Activated CD4-positive, alpha-beta T cell treated with anti-CD3 and anti-CD28 coated beads, Interleukin-2, amount 10 ng/mL, durations not matched to agents 24 days and 14 days (primary cell): ENCODE measurements at regions not wholly inside any gene's neighbourhood (a gene's known extent, or its start where the extent isn't known, plus 50 kb on each side); places are given as distances from the start of the nearest gene placed in this dataset.

Experiments used
- DNase-seq: peaks from one replicate; pipeline ENCODE4 v3.0.0; 2022
- H3K27ac Mint-ChIP-seq: one replicate; pipeline ENCODE4 v1.8.0; 2022; ENCODE audit warnings: mild to moderate bottlenecking, mixed read lengths
- H3K27me3 Mint-ChIP-seq: one replicate; pipeline ENCODE4 v1.8.0; 2022; ENCODE audit warnings: mixed read lengths
- H3K36me3 Mint-ChIP-seq: one replicate; pipeline ENCODE4 v1.8.0; 2022; ENCODE audit warnings: low read depth, mild to moderate bottlenecking, mixed read lengths
- H3K4me1 Mint-ChIP-seq: one replicate; pipeline ENCODE4 v1.8.0; 2021; ENCODE audit warnings: mixed read lengths
- H3K4me3 Mint-ChIP-seq: one replicate; pipeline ENCODE4 v1.8.0; 2022; ENCODE audit warnings: mild to moderate bottlenecking, moderate library complexity, mixed read lengths
- H3K9me3 Mint-ChIP-seq: one replicate; pipeline ENCODE4 v1.8.0; 2021; ENCODE audit warnings: mixed read lengths
- intact Hi-C: fragments of 100-400 bp; cut with micrococcal nuclease; formaldehyde crosslinking; loops from one replicate; pipeline ENCODE4 v1.15.1; 2023

DNA sequence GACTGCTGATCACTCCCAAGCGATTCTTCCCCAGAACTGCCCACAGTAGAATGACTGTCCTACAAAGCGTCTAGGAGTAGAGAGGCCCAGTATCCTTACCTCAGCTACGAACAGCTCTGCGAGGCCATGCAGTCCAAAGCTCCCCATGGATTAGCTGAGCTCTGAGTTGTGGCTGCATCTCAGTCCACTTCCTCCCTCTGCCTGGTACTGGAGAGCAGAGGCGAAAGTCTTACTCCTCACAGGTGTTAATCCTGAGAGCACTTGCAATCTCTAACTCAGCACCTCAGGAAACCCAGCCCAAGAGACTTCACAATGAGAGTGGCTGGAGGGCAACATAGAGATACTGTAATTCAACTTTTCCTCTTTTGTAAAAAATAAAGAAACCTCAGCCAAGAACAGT is 493.1 kb downstream of the BCAT1 start:
- Mint-ChIP-seq H3K4me1 (no peaks in the 10 kb centered on the region), H3K9me3 (peaks cover 3% of the 10 kb centered on the region), H3K27me3 (no peaks in the 10 kb centered on the region), H3K4me3 (no peak overlapping the region), H3K36me3 (no peaks in the 10 kb centered on the region), H3K27ac (no peak overlapping the region)
- intact Hi-C loops: no loop called here
- no peak for DNase-seq

DNA sequence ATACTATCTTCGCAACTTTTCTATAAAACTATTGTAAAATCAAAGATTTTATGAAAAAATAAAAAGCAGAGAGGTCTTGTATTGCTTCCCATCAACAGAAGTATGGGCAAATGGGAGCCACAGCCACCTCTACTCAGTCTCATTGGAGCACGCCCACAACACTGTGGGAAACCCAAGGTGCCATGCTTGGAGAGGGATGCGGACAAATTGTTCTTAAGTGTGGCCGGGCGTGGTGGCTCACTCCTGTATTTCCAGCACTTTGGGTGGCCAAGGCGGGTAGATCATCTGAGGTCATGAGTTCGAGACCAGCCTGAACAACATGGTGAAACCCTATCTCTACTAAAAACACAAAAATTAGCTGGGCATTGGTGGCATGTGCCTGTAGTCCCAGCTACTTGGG is 498.2 kb upstream of the SOX5 start:
- no peak overlapping the region for H3K27ac Mint-ChIP-seq
- no peak for DNase-seq
- H3K4me3 Mint-ChIP-seq: no peak overlapping the region
- H3K27me3 Mint-ChIP-seq: no peaks in the 10 kb centered on the region
- no peaks in the 10 kb centered on the region for H3K4me1 Mint-ChIP-seq
- intact Hi-C loops: no loop called here
- H3K36me3 Mint-ChIP-seq: no peaks in the 10 kb centered on the region
- H3K9me3 Mint-ChIP-seq: peaks cover 3% of the 10 kb centered on the region

DNA sequence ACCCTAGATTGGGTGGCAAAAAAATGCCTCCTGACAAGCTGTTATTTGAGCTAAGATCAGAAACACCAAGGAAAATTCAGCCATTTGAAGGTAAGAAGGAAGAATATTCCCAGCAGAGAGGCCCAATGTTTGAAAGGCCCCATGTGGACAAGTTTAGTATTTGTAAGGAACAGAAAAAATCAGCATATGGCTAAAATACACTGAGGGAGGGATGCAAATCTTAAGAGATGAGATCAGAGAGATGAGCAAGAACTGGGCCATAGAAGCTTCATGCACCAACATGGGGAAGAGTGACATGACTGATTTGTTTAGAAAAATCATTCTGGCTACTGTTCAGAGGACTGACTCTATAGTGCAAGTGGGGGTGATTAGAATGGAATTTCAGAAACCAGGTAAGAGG is 496.8 kb upstream of the SOX5 start:
- H3K9me3 Mint-ChIP-seq: peaks cover 3% of the 10 kb centered on the region
- H3K27ac Mint-ChIP-seq: no peak overlapping the region
- no peak overlapping the region for H3K4me3 Mint-ChIP-seq
- no peaks in the 10 kb centered on the region for H3K4me1 Mint-ChIP-seq
- no peak for DNase-seq
- intact Hi-C loops: no loop called here
- no peaks in the 10 kb centered on the region for H3K36me3 Mint-ChIP-seq
- H3K27me3 Mint-ChIP-seq: no peaks in the 10 kb centered on the region

DNA sequence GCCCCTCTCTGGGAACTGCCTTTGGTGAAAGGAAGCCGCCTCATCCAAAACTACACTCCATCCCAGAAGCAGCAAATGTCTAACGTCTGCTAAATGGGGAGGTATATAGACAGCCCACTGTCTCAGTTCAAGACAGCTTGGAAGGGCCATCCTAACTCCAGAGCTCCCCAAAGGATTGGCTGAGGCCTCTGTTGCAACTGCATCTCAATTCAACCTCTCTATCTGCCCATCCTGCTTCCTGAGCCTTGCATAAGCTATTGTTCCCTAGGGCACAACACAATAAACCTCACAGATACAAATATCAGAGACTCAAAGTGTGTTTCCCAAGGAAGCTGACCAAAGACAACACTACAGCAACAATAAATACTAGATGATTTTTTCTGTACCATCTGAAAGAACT is 495.2 kb upstream of the SOX5 start:
- no peak overlapping the region for H3K4me3 Mint-ChIP-seq
- intact Hi-C loops: no loop called here
- DNase-seq: no peak
- no peaks in the 10 kb centered on the region for H3K4me1 Mint-ChIP-seq
- H3K27me3 Mint-ChIP-seq: no peaks in the 10 kb centered on the region
- H3K9me3 Mint-ChIP-seq: no peaks in the 10 kb centered on the region
- no peak overlapping the region for H3K27ac Mint-ChIP-seq
- no peaks in the 10 kb centered on the region for H3K36me3 Mint-ChIP-seq

DNA sequence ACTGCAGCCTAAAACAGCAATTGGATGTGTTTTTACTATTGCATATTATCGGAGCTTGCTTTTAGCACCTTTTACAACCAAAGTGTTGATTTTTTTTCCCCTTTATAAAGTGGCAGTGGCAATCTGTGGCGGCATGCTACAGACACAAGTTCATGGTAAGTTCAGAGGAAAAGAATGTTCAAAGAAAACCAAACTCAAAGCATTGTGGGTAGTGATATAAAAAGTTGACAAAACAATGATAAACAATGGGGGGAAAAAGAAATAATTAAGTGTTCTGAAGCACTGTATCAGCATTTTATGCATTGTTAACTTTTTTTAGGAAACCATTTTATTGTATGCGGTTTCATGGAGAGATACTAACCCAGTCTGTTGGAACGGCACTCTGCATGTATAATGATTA is 492.0 kb upstream of the SOX5 start:
- Mint-ChIP-seq H3K4me3 (no peak overlapping the region), H3K4me1 (no peaks in the 10 kb centered on the region), H3K36me3 (no peaks in the 10 kb centered on the region), H3K9me3 (no peaks in the 10 kb centered on the region), H3K27me3 (no peaks in the 10 kb centered on the region), H3K27ac (no peak overlapping the region)
- intact Hi-C loops: no loop called here
- DNase-seq: no peak

DNA sequence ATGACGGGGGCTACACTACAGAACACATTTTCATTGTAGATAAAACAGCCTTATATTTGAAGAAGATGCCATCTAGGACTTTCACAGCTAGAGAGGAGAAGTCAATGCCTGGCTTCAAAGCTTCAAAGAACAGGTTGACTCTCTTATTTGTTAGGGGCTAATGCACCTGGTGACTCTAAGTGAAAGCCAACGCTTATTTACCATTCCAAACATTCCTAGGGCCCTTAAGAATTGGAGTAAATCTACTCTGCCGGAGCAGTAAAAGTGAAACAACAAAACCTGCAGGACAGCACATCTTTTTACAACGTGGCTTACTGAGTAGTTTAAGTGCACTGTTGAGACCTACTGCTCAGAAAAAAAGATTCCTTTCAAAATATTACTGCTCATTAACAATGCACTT is 487.2 kb upstream of the SOX5 start:
- H3K36me3 Mint-ChIP-seq: no peaks in the 10 kb centered on the region
- H3K27ac Mint-ChIP-seq: no peak overlapping the region
- no peaks in the 10 kb centered on the region for H3K9me3 Mint-ChIP-seq
- DNase-seq: no peak
- H3K4me1 Mint-ChIP-seq: no peaks in the 10 kb centered on the region
- H3K4me3 Mint-ChIP-seq: no peak overlapping the region
- intact Hi-C loops: no loop called here
- no peaks in the 10 kb centered on the region for H3K27me3 Mint-ChIP-seq

DNA sequence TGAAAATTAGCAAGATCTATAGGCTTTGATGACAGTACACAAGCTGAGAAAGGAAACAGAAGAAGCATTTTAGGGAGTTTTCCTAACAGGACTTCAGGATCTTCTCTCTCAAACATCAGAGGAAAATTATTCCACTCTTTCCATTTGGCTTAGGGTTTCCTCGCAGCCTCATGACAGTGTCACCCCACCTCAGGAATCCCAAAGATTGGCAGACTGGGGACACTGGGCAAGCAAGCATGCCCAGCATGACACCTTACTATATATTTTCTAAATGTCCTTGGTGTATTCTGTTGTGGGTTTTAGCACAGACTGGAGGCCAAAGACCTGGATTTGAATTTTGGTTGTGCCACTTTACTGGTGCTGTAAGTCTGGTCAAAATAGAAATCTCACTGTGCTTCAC is 482.4 kb upstream of the SOX5 start:
- Mint-ChIP-seq H3K4me1 (no peaks in the 10 kb centered on the region), H3K36me3 (no peaks in the 10 kb centered on the region)
- intact Hi-C loops: no loop called here

DNA sequence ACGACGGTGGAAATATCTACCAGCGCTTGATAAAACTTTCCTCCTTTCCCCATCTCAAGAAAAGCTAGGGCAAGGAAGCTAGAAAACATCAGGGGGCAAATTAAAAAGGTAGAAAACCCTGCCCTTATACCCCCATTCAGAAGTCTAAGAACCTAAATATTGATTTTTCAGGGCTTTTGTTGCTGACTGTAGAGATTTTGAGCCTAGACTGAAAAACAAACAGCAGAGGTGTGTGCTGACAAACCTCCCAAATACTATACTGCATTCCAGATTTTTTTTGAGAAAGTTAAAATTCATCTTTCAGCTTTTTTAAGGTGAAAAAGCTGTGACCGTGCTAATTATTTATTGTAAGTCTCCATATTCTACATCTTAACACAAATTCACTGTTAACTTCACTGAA is 478.3 kb upstream of the SOX5 start:
- intact Hi-C loops: no loop called here
- H3K27ac Mint-ChIP-seq: no peak overlapping the region
- H3K27me3 Mint-ChIP-seq: peaks cover 5% of the 10 kb centered on the region
- DNase-seq: no peak
- peaks cover 11% of the 10 kb centered on the region for H3K4me1 Mint-ChIP-seq
- peaks cover 5% of the 10 kb centered on the region for H3K9me3 Mint-ChIP-seq
- H3K4me3 Mint-ChIP-seq: no peak overlapping the region
- H3K36me3 Mint-ChIP-seq: no peaks in the 10 kb centered on the region

More for the DNA sequence above, 482.4 kb upstream of the SOX5 start:
- Mint-ChIP-seq H3K27me3 (no peaks in the 10 kb centered on the region), H3K27ac (no peak overlapping the region), H3K9me3 (no peaks in the 10 kb centered on the region), H3K4me3 (no peak overlapping the region)
- no peak for DNase-seq

DNA sequence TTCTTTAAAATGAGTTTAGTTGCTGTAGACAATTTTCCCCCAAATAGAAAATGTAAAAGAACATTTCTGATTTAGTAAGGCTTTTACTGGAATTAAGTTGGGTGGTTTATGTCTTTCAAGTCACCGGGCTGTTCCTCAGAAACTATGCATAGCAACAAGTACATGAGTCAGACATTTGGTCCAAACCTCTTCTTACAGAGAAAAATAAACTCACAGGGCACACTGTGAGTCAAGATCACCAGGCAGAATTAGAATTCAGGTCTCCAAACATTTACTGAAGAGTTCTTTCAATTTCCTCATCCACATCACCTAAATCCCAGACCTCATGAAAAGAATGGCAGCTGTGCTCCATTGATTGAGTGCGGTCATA is 476.1 kb upstream of the SOX5 start:
- Mint-ChIP-seq H3K4me1 (peaks cover 11% of the 10 kb centered on the region), H3K27ac (peak overlapping the region; percentile 82), H3K36me3 (no peaks in the 10 kb centered on the region), H3K9me3 (peaks cover 5% of the 10 kb centered on the region), H3K27me3 (peaks cover 5% of the 10 kb centered on the region), H3K4me3 (no peak overlapping the region)
- intact Hi-C loops: no loop called here
- DNase-seq: no peak

DNA sequence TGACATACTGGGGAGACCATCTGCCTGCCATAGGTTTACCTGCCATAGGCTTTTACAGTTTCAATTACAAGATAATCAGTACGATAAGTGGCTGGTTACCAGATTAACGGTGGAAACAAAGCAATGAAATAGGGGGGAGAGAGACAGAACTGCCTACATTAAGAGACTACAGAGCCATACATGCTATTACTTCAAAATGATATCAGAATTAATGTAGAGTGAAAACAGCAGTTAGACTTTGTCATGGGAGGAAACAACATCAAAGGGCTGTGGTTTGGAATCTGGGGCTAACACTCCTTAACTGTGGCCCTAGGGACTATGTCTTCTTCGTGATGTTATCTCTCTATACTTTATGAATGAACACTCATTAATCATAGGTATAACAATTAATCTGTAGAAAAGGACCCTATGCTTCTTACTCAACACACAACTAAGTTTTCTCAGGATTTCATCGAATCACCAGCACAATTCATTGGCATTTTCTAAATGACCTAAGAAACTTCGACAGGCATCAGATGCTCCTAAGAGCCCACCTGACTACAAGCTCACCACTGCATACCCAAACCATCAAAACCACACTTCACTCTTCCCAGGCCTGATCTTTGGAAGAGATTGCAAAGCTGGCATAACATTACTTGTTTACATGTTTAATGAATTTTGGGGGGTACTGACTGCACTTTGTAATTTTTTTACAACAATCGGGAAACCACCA is 475.6 kb upstream of the SOX5 start:
- Mint-ChIP-seq H3K4me1 (peaks cover 11% of the 10 kb centered on the region), H3K27ac (peak overlapping the region; percentile 52), H3K4me3 (no peak overlapping the region), H3K36me3 (no peaks in the 10 kb centered on the region), H3K27me3 (peaks cover 5% of the 10 kb centered on the region), H3K9me3 (peaks cover 5% of the 10 kb centered on the region)
- DNase-seq: no peak
- intact Hi-C loops: no loop called here

DNA sequence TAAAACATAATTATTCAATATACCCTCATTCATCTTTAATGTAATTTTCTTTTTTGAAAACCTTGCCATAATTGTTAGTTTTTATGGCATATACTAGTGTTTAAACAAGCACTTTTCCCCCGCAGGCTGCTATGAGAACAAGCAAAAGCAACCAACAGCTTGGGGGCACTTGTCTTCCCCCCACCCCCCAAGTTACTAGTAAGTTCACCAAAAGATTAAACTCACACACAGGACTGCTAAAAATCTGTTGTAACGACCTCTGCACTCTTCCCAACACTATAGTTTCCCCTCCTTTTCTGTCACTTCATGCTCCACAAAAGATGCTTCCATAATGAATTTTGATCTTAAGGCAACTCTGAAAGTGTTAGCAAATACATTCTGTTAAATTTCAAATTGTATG is 474.9 kb upstream of the SOX5 start:
- Mint-ChIP-seq H3K27ac (no peak overlapping the region), H3K36me3 (no peaks in the 10 kb centered on the region), H3K4me1 (peaks cover 11% of the 10 kb centered on the region), H3K9me3 (peaks cover 5% of the 10 kb centered on the region), H3K4me3 (no peak overlapping the region), H3K27me3 (peaks cover 5% of the 10 kb centered on the region)
- intact Hi-C loops: no loop called here
- DNase-seq: no peak

DNA sequence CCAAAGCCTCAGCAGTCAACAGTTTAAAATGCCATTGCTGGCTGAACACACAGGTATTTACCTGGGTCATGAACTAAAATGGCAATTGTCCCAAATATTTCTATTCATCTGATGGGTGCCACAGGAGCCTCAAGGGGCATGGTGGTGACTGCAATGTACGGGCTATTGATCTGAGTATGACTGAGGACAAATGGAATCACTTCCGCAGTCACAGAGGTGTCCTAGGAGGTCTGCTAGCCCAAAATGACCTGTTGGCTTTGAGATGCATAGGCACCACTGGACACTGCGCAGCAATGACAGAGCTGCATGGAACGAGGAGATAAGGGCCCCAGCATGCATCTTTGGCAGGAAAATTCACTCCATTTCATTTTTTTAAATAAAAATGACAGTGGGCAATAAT is 474.1 kb upstream of the SOX5 start:
- Mint-ChIP-seq H3K9me3 (peaks cover 5% of the 10 kb centered on the region), H3K4me1 (peaks cover 11% of the 10 kb centered on the region), H3K4me3 (no peak overlapping the region), H3K27me3 (peaks cover 5% of the 10 kb centered on the region), H3K36me3 (no peaks in the 10 kb centered on the region), H3K27ac (no peak overlapping the region)
- DNase-seq: no peak
- intact Hi-C loops: no loop called here

DNA sequence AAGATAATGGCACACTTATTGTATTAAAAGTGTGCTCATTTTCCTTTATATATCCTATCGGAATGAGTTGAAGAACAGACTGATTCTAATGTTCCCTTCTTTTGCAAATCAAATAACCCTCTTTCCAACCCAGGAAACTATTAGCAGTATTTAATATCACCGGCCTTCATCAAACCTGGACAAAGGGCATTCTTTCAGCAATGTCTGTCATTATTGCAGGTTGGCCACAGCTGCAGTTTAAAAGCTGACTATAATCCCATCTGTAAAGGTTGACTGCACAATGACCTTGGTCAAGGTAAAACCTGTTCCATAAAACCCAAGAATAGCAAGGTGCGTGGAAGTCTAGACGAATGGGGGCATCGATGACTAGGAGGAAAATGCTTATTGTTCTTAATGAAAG is 472.3 kb upstream of the SOX5 start:
- no peak for DNase-seq
- peaks cover 5% of the 10 kb centered on the region for H3K27me3 Mint-ChIP-seq
- H3K27ac Mint-ChIP-seq: no peak overlapping the region
- peaks cover 5% of the 10 kb centered on the region for H3K9me3 Mint-ChIP-seq
- intact Hi-C loops: no loop called here
- H3K4me1 Mint-ChIP-seq: peaks cover 11% of the 10 kb centered on the region
- no peaks in the 10 kb centered on the region for H3K36me3 Mint-ChIP-seq
- no peak overlapping the region for H3K4me3 Mint-ChIP-seq

DNA sequence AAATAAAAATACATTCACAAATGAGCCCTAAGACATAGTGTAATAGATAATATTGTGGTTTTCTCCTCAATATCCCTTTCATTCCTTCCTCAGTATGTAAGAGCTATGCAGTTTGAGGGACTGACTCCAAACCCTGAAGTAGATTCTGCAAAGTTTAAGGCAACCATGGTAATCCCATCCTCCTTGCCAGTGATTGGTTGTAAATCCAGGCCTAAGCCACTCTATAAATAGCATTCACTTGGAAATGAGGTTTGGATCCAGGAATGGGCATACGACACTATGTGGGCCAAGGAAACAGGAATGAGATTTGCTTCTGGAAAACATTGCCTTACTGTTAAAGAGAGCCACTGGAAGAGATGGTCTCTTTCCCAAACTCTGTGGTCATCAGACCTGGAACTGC is 468.7 kb upstream of the SOX5 start:
- Mint-ChIP-seq H3K36me3 (no peaks in the 10 kb centered on the region), H3K27ac (no peak overlapping the region), H3K27me3 (no peaks in the 10 kb centered on the region), H3K4me3 (no peak overlapping the region), H3K4me1 (no peaks in the 10 kb centered on the region), H3K9me3 (no peaks in the 10 kb centered on the region)
- no peak for DNase-seq
- intact Hi-C loops: no loop called here

DNA sequence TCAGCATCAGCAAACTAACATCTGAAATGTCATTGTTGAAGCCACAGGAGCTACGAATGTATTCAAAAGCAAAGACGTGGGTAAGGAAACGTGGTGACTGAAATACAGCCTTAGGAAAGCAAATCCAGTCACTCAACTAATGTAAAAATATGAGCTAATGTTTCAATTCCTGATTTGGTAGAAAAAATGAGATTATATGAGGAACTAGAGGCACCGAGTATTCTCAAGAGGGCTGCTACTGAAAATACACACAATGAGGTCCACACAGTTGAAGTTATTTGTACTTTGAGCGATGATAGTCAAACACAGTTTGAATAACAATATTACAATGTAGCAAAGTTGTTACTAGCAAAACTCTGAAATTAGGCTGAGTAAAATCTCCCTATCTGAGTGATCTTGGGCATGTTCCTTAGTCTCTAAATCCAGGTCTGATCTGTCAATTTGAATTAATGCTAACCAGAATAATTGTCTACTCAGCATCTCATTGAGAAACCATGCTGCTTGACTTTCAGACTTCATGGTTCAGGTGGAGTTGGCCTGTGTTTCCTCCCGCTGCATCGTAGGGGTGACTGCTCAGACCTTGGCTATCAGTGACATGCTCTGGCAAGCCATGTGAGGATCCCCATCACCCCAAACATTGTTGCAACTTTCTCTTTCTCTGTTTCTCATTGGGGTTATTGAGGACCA is 467.1 kb upstream of the SOX5 start:
- Mint-ChIP-seq H3K27ac (no peak overlapping the region), H3K36me3 (no peaks in the 10 kb centered on the region), H3K4me3 (no peak overlapping the region), H3K27me3 (no peaks in the 10 kb centered on the region), H3K9me3 (no peaks in the 10 kb centered on the region), H3K4me1 (no peaks in the 10 kb centered on the region)
- intact Hi-C loops: no loop called here
- DNase-seq: no peak
